ENCODE measurements at regions not wholly inside any gene's neighbourhood (a gene's known extent, or its start where the extent isn't known, plus 50 kb on each side); places are given as distances from the start of the nearest gene placed in this dataset.

DNA sequence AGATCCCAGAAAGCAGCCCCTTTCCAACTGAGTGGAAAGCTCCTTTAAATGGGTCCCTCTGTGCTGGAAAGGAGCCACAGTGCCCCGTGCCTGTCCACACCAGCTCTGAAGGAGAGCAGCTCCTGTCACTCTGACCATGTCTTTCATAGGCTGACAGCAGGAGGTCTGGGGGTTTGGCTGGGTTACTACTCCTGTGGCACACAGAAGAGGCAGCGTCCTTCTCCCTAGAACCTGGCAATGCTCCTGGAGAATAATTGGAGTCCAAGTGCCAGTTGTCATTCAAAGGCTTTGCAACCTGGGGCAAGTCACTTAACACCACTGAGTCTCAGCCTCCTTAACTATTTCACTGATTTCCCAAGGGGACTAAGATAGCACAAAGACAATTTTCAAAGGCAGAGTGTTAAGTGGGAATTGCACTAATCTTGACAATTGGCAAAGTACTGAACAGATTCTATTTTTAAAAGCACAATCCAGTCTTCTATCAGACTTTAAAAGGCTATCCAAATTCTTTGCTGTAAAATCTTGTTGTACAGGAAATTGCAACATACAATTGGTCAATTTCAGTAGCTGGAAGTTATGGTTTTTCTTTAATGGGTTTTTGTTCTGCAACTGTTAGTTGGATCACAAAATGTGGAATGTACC lies 457.2 kb downstream of the KIF16B start:
- TF ChIP-seq, protein P1, sequence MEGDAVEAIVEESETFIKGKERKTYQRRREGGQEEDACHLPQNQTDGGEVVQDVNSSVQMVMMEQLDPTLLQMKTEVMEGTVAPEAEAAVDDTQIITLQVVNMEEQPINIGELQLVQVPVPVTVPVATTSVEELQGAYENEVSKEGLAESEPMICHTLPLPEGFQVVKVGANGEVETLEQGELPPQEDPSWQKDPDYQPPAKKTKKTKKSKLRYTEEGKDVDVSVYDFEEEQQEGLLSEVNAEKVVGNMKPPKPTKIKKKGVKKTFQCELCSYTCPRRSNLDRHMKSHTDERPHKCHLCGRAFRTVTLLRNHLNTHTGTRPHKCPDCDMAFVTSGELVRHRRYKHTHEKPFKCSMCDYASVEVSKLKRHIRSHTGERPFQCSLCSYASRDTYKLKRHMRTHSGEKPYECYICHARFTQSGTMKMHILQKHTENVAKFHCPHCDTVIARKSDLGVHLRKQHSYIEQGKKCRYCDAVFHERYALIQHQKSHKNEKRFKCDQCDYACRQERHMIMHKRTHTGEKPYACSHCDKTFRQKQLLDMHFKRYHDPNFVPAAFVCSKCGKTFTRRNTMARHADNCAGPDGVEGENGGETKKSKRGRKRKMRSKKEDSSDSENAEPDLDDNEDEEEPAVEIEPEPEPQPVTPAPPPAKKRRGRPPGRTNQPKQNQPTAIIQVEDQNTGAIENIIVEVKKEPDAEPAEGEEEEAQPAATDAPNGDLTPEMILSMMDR (IDR thresholded peaks at IDR 0.05), result no peak
- no peak for TF ChIP-seq POLR2A (IDR thresholded peaks at IDR 0.05)
- Histone ChIP-seq H3K27ac (no peak overlapping the region), H3K27me3 (no peaks in the 10 kb centered on the region), H3K4me3 (no peak overlapping the region), H3K9me3 (no peaks in the 10 kb centered on the region), H3K36me3 (no peaks in the 10 kb centered on the region), H3K4me1 (no peaks in the 10 kb centered on the region)
- no CpG with 5 or more reads among the region's 2 CpGs for WGBS (ENCODE audit: insufficient coverage, low coverage, low lambda C conversion rate, missing lambda C conversion rate)
- ATAC-seq, result no peak
- intact Hi-C loops (cut with DNase I), result no loop called here
- DNase-seq, result no peak

DNA sequence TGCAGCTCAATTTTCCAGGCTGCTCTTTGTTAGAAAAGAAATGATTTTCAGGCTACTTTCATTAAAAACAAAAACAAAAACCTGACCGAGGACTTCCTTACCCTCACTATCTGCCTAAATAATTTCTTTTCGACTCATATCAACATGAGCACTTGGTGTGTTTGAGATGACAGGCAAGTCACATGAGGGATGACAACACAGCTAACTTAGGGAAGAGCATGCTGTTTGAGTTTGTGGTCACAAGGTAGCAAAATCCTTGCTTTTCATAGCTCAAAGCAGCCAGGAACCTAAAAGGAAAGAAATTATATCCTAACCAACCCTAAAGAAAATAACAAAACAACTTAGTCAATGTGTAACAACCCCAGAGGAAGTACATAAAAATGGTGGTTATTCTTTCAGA lies 459.5 kb downstream of the KIF16B start:
- ATAC-seq (no peak), DNase-seq (no peak)
- no peak overlapping the region for H3K4me3 ChIP-seq
- H3K9me3 ChIP-seq, result no peaks in the 10 kb centered on the region
- H3K4me1 ChIP-seq, result no peaks in the 10 kb centered on the region
- WGBS (ENCODE audit: insufficient coverage, low coverage, low lambda C conversion rate, missing lambda C conversion rate), result 77% methylated on average over 2 of the region's 2 CpGs
- H3K27ac ChIP-seq, result no peak overlapping the region
- intact Hi-C loops (cut with DNase I), result no loop called here
- no peaks in the 10 kb centered on the region for H3K36me3 ChIP-seq
- H3K27me3 ChIP-seq, result no peaks in the 10 kb centered on the region
- TF ChIP-seq, protein P1 (IDR thresholded peaks at IDR 0.05), result no peak
- TF ChIP-seq POLR2A (IDR thresholded peaks at IDR 0.05), result no peak

DNA sequence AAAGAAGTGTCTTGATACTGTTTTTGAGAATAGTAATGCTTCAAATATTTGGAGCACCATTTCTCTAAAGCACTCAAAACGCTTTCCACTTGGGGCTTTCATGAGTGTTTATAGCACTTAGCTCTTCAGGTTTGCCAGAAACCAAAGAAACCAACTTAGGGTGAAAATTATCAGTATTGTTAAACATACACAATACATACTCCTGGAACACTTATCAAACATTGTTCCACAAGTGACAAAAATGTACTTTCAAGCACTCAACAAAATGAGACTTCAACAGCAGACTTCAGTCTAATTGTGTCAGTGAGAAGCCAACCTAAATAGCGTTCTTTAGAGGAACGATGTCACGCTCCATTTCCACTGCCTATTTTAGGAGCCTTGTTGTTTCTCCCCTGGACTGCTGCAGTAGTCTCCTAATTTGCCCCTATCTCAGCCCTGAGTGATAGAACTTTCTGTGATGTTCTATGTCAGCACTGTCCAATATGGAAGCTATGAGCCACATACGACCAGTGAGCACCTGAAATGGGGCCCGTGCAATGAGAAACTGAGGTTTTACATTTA lies 461.3 kb downstream of the KIF16B start:
- WGBS (ENCODE audit: insufficient coverage, low coverage, low lambda C conversion rate, missing lambda C conversion rate), result 88% methylated on average over 6 of the region's 6 CpGs
- intact Hi-C loops (cut with DNase I), result no loop called here
- DNase-seq (no peak), ATAC-seq (no peak)
- Histone ChIP-seq H3K4me3 (no peak overlapping the region), H3K9me3 (no peaks in the 10 kb centered on the region), H3K4me1 (no peaks in the 10 kb centered on the region), H3K27me3 (no peaks in the 10 kb centered on the region), H3K27ac (no peak overlapping the region), H3K36me3 (no peaks in the 10 kb centered on the region)
- TF ChIP-seq, protein P1 (IDR thresholded peaks at IDR 0.05), result no peak
- TF ChIP-seq POLR2A (IDR thresholded peaks at IDR 0.05), result no peak

DNA sequence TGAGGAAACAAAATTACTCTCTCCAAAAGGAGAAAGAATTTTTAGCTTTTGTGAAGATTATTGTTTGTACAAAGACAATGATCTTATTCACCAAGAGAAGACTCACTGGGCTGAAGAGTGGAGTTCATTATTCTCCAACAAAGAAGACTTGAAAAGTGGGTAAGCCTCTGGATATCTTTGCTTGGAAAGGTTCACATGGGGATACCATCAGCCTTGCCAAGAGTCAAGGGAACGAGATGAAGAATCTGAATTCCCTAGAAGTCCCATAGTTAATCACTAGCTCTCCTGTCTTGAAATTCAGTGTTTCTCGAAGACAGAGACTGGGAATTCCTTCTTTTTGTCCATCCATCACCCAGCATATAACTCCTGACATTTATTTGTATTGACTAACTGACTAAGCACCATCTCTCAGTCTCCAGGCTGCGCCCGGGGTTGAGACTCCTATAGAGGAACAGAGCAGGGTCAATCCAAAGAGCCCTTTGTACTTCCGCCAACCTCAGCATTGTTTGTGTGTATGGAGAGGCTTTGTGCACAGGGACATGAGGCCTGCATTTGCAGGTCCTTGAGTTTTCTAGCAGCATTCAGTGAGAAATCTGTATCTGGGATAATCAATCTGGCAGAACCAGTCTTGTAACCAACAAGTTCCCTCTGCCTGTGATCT lies 461.9 kb downstream of the KIF16B start:
- WGBS (ENCODE audit: insufficient coverage, low coverage, low lambda C conversion rate, missing lambda C conversion rate), result 72% methylated on average over 4 of the region's 5 CpGs
- H3K27me3 ChIP-seq, result no peaks in the 10 kb centered on the region
- DNase-seq (no peak), ATAC-seq (no peak)
- H3K9me3 ChIP-seq, result no peaks in the 10 kb centered on the region
- no peaks in the 10 kb centered on the region for H3K36me3 ChIP-seq
- H3K4me3 ChIP-seq, result no peak overlapping the region
- H3K4me1 ChIP-seq, result no peaks in the 10 kb centered on the region
- no peak for TF ChIP-seq POLR2A (IDR thresholded peaks at IDR 0.05)
- TF ChIP-seq, protein P1 (IDR thresholded peaks at IDR 0.05), result no peak
- intact Hi-C loops (cut with DNase I), result no loop called here
- H3K27ac ChIP-seq, result no peak overlapping the region
